Vagina (tissue), 2 donors: ENCODE measurements at regions not wholly inside any gene's neighbourhood (a gene's known extent, or its start where the extent isn't known, plus 50 kb on each side); places are given as distances from the start of the nearest gene placed in this dataset.

Source experiments
- DNase-seq, 2 donors: peaks; one replicate each; pipeline ENCODE4 v3.0.0-alpha.2; 2017; ENCODE audit errors: extremely low spot score in 2 of 2
- H3K27ac ChIP-seq: fragments of 200-600 bp; sonication (generic); one replicate; pipeline ENCODE4 v1.5.1; 2019
- H3K27me3 ChIP-seq: fragments of 200-600 bp; sonication (generic); one replicate; pipeline ENCODE4 v1.5.1; 2019
- H3K36me3 ChIP-seq, 2 donors: fragments of 200-600 bp; sonication (generic); one replicate each; pipeline ENCODE4 v1.5.1; 2017 to 2019
- H3K4me1 ChIP-seq: fragments of 200-600 bp; sonication (generic); one replicate; pipeline ENCODE4 v1.5.1; 2019
- H3K4me3 ChIP-seq, 2 donors: fragments of 200-600 bp; sonication (generic); 1 replicate in 1 of 2; 2 replicates in 1 of 2; pipeline ENCODE4 v1.5.1; 2016 to 2019
- H3K9me3 ChIP-seq: fragments of 200-600 bp; sonication (generic); one replicate; pipeline ENCODE4 v1.5.1; 2019
- CTCF ChIP-seq, 3 experiments: fragments of 450-650 bp in 2 of 3; fragments of 200-600 bp in 1 of 3; sonication (generic) in 1 of 3; IDR thresholded peaks; one replicate each; pipeline ENCODE4 v1.5.1; 2017 to 2019; ENCODE audit warnings: antibody characterized with exemption in 3 of 3, mild to moderate bottlenecking in 2 of 3, moderate library complexity in 2 of 3
- POLR2A ChIP-seq, 2 donors: fragments of 450-650 bp; IDR thresholded peaks; one replicate each; pipeline ENCODE4 v1.6.1; 2017; ENCODE audit warnings: antibody characterized with exemption in 2 of 2, mild to moderate bottlenecking in 2 of 2, moderate library complexity in 2 of 2
- POLR2AphosphoS5 ChIP-seq, 2 donors: sonication (generic); formaldehyde crosslinking; IDR thresholded peaks; one replicate each; pipeline ENCODE4 v1.9.0; 2017; ENCODE audit warnings: antibody characterized with exemption in 2 of 2, mild to moderate bottlenecking in 2 of 2, low read depth in 1 of 2; ENCODE audit not compliant: insufficient read depth in 1 of 2
- intact Hi-C: fragments of 100-400 bp; cut with DNase I; formaldehyde crosslinking; loops from one replicate; pipeline ENCODE4 v1.15.1; 2023

- DNase-seq: no peak
- Histone ChIP-seq H3K9me3 (no peaks in the 10 kb centered on the region), H3K4me1 (peaks cover 3% of the 10 kb centered on the region), H3K4me3 (no peak overlapping the region), H3K27ac (no peak overlapping the region), H3K27me3 (no peaks in the 10 kb centered on the region), H3K36me3 (no peaks in the 10 kb centered on the region)
- no peak for TF ChIP-seq POLR2AphosphoS5 (IDR thresholded peaks at IDR 0.05; ENCODE audit: insufficient read depth in 1 of 2, low read depth in 1 of 2)
- TF ChIP-seq CTCF (IDR thresholded peaks at IDR 0.05): no peak
- TF ChIP-seq POLR2A (IDR thresholded peaks at IDR 0.05): no peak
- intact Hi-C loops: no loop called here
Measured at GRCh38 chr2:40723194-40723593, 271.3 kb upstream of the SLC8A1 start.

- Histone ChIP-seq H3K9me3 (no peaks in the 10 kb centered on the region), H3K4me3 (no peak overlapping the region), H3K27me3 (no peaks in the 10 kb centered on the region), H3K27ac (no peak overlapping the region), H3K4me1 (peaks cover 3% of the 10 kb centered on the region), H3K36me3 (no peaks in the 10 kb centered on the region)
- intact Hi-C loops: no loop called here
- DNase-seq: no peak
- TF ChIP-seq POLR2AphosphoS5 (IDR thresholded peaks at IDR 0.05; ENCODE audit: insufficient read depth in 1 of 2, low read depth in 1 of 2) (no peak), POLR2A (IDR thresholded peaks at IDR 0.05) (no peak), CTCF (IDR thresholded peaks at IDR 0.05) (no peak)
Measured at GRCh38 chr2:40725040-40725439, 273.1 kb upstream of the SLC8A1 start.

- no peak for DNase-seq
Measured at GRCh38 chr2:40725950-40726349, 274.1 kb upstream of the SLC8A1 start.

GRCh38 chr2:40734797-40735196, 282.9 kb upstream of the SLC8A1 start:
- no peaks in the 10 kb centered on the region for H3K36me3 ChIP-seq
- no peaks in the 10 kb centered on the region for H3K9me3 ChIP-seq
- intact Hi-C loops: no loop called here
- no peaks in the 10 kb centered on the region for H3K4me1 ChIP-seq
- H3K4me3 ChIP-seq: no peak overlapping the region
- no peak overlapping the region for H3K27ac ChIP-seq
- no peak for DNase-seq
- no peaks in the 10 kb centered on the region for H3K27me3 ChIP-seq
- TF ChIP-seq POLR2A (IDR thresholded peaks at IDR 0.05) (no peak), CTCF (IDR thresholded peaks at IDR 0.05) (no peak), POLR2AphosphoS5 (IDR thresholded peaks at IDR 0.05; ENCODE audit: insufficient read depth in 1 of 2, low read depth in 1 of 2) (no peak)

More at GRCh38 chr2:40725950-40726349, 274.1 kb upstream of the SLC8A1 start:
- Histone ChIP-seq H3K9me3 (no peaks in the 10 kb centered on the region), H3K4me3 (no peak overlapping the region), H3K27me3 (no peaks in the 10 kb centered on the region), H3K4me1 (peaks cover 3% of the 10 kb centered on the region), H3K36me3 (no peaks in the 10 kb centered on the region), H3K27ac (no peak overlapping the region)
- intact Hi-C loops: no loop called here
- TF ChIP-seq POLR2A (IDR thresholded peaks at IDR 0.05) (no peak), CTCF (IDR thresholded peaks at IDR 0.05) (no peak), POLR2AphosphoS5 (IDR thresholded peaks at IDR 0.05; ENCODE audit: insufficient read depth in 1 of 2, low read depth in 1 of 2) (no peak)

GRCh38 chr2:40737180-40737579, 285.3 kb upstream of the SLC8A1 start:
- H3K4me1 ChIP-seq: no peaks in the 10 kb centered on the region
- no peak for DNase-seq
- TF ChIP-seq POLR2AphosphoS5 (IDR thresholded peaks at IDR 0.05; ENCODE audit: insufficient read depth in 1 of 2, low read depth in 1 of 2): no peak
- TF ChIP-seq POLR2A (IDR thresholded peaks at IDR 0.05): no peak
- no peak for TF ChIP-seq CTCF (IDR thresholded peaks at IDR 0.05)
- no peaks in the 10 kb centered on the region for H3K27me3 ChIP-seq
- no peaks in the 10 kb centered on the region for H3K9me3 ChIP-seq
- H3K36me3 ChIP-seq: no peaks in the 10 kb centered on the region
- H3K4me3 ChIP-seq: no peak overlapping the region
- no peak overlapping the region for H3K27ac ChIP-seq
- intact Hi-C loops: no loop called here
